Stimulated activated CD4-positive, alpha-beta T cell treated with anti-CD3 and anti-CD28 coated beads, Interleukin-4, amount 100 ng/mL, for 24 hours (primary cell): ENCODE measurements at regions not wholly inside any gene's neighbourhood (a gene's known extent, or its start where the extent isn't known, plus 50 kb on each side); places are given as distances from the start of the nearest gene placed in this dataset.

ENCODE experiments used
- DNase-seq: peaks from one replicate; pipeline ENCODE4 v3.0.0-alpha.2; 2020

GRCh38 chr13:29921542-29921941 is 71.1 kb upstream of the UBL3 start:
- no peak for DNase-seq

GRCh38 chr13:29920025-29920643 is 69.7 kb upstream of the UBL3 start:
- DNase-seq, result no peak

GRCh38 chr13:29918845-29919244 is 68.4 kb upstream of the UBL3 start:
- no peak for DNase-seq

GRCh38 chr13:29917650-29918049 is 67.2 kb upstream of the UBL3 start:
- DNase-seq, result no peak

GRCh38 chr13:29914581-29914980 is 64.2 kb upstream of the UBL3 start:
- DNase-seq, result no peak

- no peak for DNase-seq
Observed at GRCh38 chr13:29911781-29912418, 61.5 kb upstream of the UBL3 start.

GRCh38 chr13:29909975-29910674 is 59.7 kb upstream of the UBL3 start:
- no peak for DNase-seq

- no peak for DNase-seq
Observed at GRCh38 chr13:29909081-29909730, 58.8 kb upstream of the UBL3 start.

GRCh38 chr13:29908416-29909080 is 58.1 kb upstream of the UBL3 start:
- DNase-seq, result no peak

- DNase-seq, result no peak
Observed at GRCh38 chr13:29907670-29908069, 57.3 kb upstream of the UBL3 start.

- DNase-seq, result no peak
Observed at GRCh38 chr13:29906432-29907011, 56.1 kb upstream of the UBL3 start.

GRCh38 chr13:29905845-29906244 is 55.4 kb upstream of the UBL3 start:
- no peak for DNase-seq

- DNase-seq, result no peak
Observed at GRCh38 chr13:29903996-29904395, 53.6 kb upstream of the UBL3 start.

- no peak for DNase-seq
Observed at GRCh38 chr13:29903543-29903942, 53.1 kb upstream of the UBL3 start.

- no peak for DNase-seq
Observed at GRCh38 chr13:29902632-29903305, 52.4 kb upstream of the UBL3 start.

GRCh38 chr13:29901710-29902631 is 51.6 kb upstream of the UBL3 start:
- peak; percentile 33 for DNase-seq
